ENCODE measurements at regions not wholly inside any gene's neighbourhood (a gene's known extent, or its start where the extent isn't known, plus 50 kb on each side); places are given as distances from the start of the nearest gene placed in this dataset.
A peak's percentile ranks its signal among the peaks of the same experiment; 100 is the strongest.
"Not testable (repeated sequence)": the region's sequence is repeated elsewhere in the genome, so short reads cannot be mapped to it uniquely, and the experiment has no call there.

- Mint-ChIP-seq H3K36me3 (no peaks in the 10 kb centered on the region), H3K4me1 (peaks cover 74% of the 10 kb centered on the region), H3K4me3 (peak overlapping the region; percentile 44), H3K9me3 (no peaks in the 10 kb centered on the region), H3K27ac (peak overlapping the region; percentile 38)
- DNase-seq (ENCODE audit: low spot score in 2 of 2) (no peak), ATAC-seq (peak; percentile 66)
Observed at GRCh38 chr13:50227361-50227760, 212.1 kb downstream of the KCNRG start.

GRCh38 chr13:50228527-50228926, 213.3 kb downstream of the KCNRG start:
- no peak for ATAC-seq
- DNase-seq (ENCODE audit: low spot score in 2 of 2), result no peak
- Mint-ChIP-seq H3K4me1 (peaks cover 69% of the 10 kb centered on the region), H3K4me3 (no peak overlapping the region), H3K36me3 (no peaks in the 10 kb centered on the region), H3K9me3 (no peaks in the 10 kb centered on the region), H3K27ac (no peak overlapping the region)

GRCh38 chr13:50229960-50230661, 214.9 kb downstream of the KCNRG start:
- Mint-ChIP-seq H3K4me1 (peaks cover 58% of the 10 kb centered on the region), H3K4me3 (no peak overlapping the region), H3K36me3 (no peaks in the 10 kb centered on the region), H3K9me3 (no peaks in the 10 kb centered on the region), H3K27ac (no peak overlapping the region)
- ATAC-seq (peak; percentile 25), DNase-seq (ENCODE audit: low spot score in 2 of 2) (no peak)

GRCh38 chr13:50230662-50230978, 215.4 kb downstream of the KCNRG start:
- Mint-ChIP-seq H3K36me3 (no peaks in the 10 kb centered on the region), H3K27ac (no peak overlapping the region), H3K4me1 (peaks cover 58% of the 10 kb centered on the region), H3K4me3 (no peak overlapping the region), H3K9me3 (no peaks in the 10 kb centered on the region)
- no peak for ATAC-seq
- peak in 1 of 2 donors; percentile 33 for DNase-seq (ENCODE audit: low spot score in 2 of 2)

- H3K4me1 Mint-ChIP-seq, result peaks cover 52% of the 10 kb centered on the region
- H3K27ac Mint-ChIP-seq, H3K4me3 Mint-ChIP-seq, H3K9me3 Mint-ChIP-seq, ATAC-seq: not testable (repeated sequence)
- peak in 1 of 2 donors; percentile 45 for DNase-seq (ENCODE audit: low spot score in 2 of 2)
- peaks cover 17% of the 10 kb centered on the region for H3K36me3 Mint-ChIP-seq
Observed at GRCh38 chr13:50233574-50233973, 218.3 kb downstream of the KCNRG start.

GRCh38 chr13:50235604-50236342, 220.5 kb downstream of the KCNRG start:
- H3K9me3 Mint-ChIP-seq, result no peaks in the 10 kb centered on the region
- H3K36me3 Mint-ChIP-seq, result peaks cover 17% of the 10 kb centered on the region
- ATAC-seq, result no peak
- DNase-seq (ENCODE audit: low spot score in 2 of 2), result no peak
- peaks cover 52% of the 10 kb centered on the region for H3K4me1 Mint-ChIP-seq
- H3K27ac Mint-ChIP-seq, result peak overlapping the region; percentile 85
- H3K4me3 Mint-ChIP-seq, result peak overlapping the region; percentile 47

- ATAC-seq (peak; percentile 98), DNase-seq (ENCODE audit: low spot score in 2 of 2) (peak in 1 of 2 donors; percentile 72)
- peaks cover 51% of the 10 kb centered on the region for H3K4me1 Mint-ChIP-seq
- peak overlapping the region; percentile 47 for H3K4me3 Mint-ChIP-seq
- H3K9me3 Mint-ChIP-seq, result no peaks in the 10 kb centered on the region
- H3K27ac Mint-ChIP-seq, result peak overlapping the region; percentile 85
- peaks cover 17% of the 10 kb centered on the region for H3K36me3 Mint-ChIP-seq
Observed at GRCh38 chr13:50236898-50237318, 221.7 kb downstream of the KCNRG start.

- Mint-ChIP-seq H3K4me1 (peaks cover 51% of the 10 kb centered on the region), H3K4me3 (no peak overlapping the region), H3K36me3 (peaks cover 17% of the 10 kb centered on the region), H3K9me3 (no peaks in the 10 kb centered on the region), H3K27ac (peak overlapping the region; percentile 1)
- ATAC-seq (peak; percentile 45), DNase-seq (ENCODE audit: low spot score in 2 of 2) (no peak)
Observed at GRCh38 chr13:50238922-50239321, 223.7 kb downstream of the KCNRG start.

GRCh38 chr13:50241479-50241878, 226.2 kb downstream of the KCNRG start:
- no peak for ATAC-seq
- peaks cover 53% of the 10 kb centered on the region for H3K4me1 Mint-ChIP-seq
- no peak for DNase-seq (ENCODE audit: low spot score in 2 of 2)

GRCh38 chr13:50243931-50244330, 228.7 kb downstream of the KCNRG start:
- peak overlapping the region; percentile 37 for H3K4me3 Mint-ChIP-seq

More at GRCh38 chr13:50241479-50241878, 226.2 kb downstream of the KCNRG start:
- no peak overlapping the region for H3K27ac Mint-ChIP-seq
- no peaks in the 10 kb centered on the region for H3K9me3 Mint-ChIP-seq
- H3K36me3 Mint-ChIP-seq, result peaks cover 14% of the 10 kb centered on the region
- H3K4me3 Mint-ChIP-seq, result no peak overlapping the region

GRCh38 chr13:50244355-50244712, 229.1 kb downstream of the KCNRG start:
- Mint-ChIP-seq H3K9me3 (no peaks in the 10 kb centered on the region), H3K4me1 (peaks cover 45% of the 10 kb centered on the region), H3K27ac (peak overlapping the region; percentile 74), H3K36me3 (no peaks in the 10 kb centered on the region), H3K4me3 (peak overlapping the region; percentile 37)
- ATAC-seq (peak; percentile 0), DNase-seq (ENCODE audit: low spot score in 2 of 2) (no peak)

More at GRCh38 chr13:50243931-50244330, 228.7 kb downstream of the KCNRG start:
- Mint-ChIP-seq H3K36me3 (no peaks in the 10 kb centered on the region), H3K4me1 (peaks cover 45% of the 10 kb centered on the region), H3K9me3 (no peaks in the 10 kb centered on the region), H3K27ac (peak overlapping the region; percentile 74)
- ATAC-seq, result no peak
- DNase-seq (ENCODE audit: low spot score in 2 of 2), result peak in 1 of 2 donors; percentile 44

GRCh38 chr13:50244713-50245574, 229.7 kb downstream of the KCNRG start:
- Mint-ChIP-seq H3K4me1 (peaks cover 51% of the 10 kb centered on the region), H3K4me3 (peak overlapping the region; percentile 37)

GRCh38 chr13:50247223-50247622, 232.0 kb downstream of the KCNRG start:
- Mint-ChIP-seq H3K36me3 (no peaks in the 10 kb centered on the region), H3K4me3 (no peak overlapping the region), H3K4me1 (peaks cover 64% of the 10 kb centered on the region), H3K9me3 (no peaks in the 10 kb centered on the region), H3K27ac (no peak overlapping the region)
- no peak for DNase-seq (ENCODE audit: low spot score in 2 of 2)
- no peak for ATAC-seq

More at GRCh38 chr13:50244713-50245574, 229.7 kb downstream of the KCNRG start:
- Mint-ChIP-seq H3K36me3 (no peaks in the 10 kb centered on the region), H3K9me3 (no peaks in the 10 kb centered on the region), H3K27ac (peak overlapping the region; percentile 74)
- DNase-seq (ENCODE audit: low spot score in 2 of 2) (peak; percentile 33 to 83), ATAC-seq (peak; percentile 98)

- DNase-seq (ENCODE audit: low spot score in 2 of 2) (peak in 1 of 2 donors; percentile 50), ATAC-seq (peak; percentile 39)
- peak overlapping the region; percentile 8 for H3K27ac Mint-ChIP-seq
- H3K4me1 Mint-ChIP-seq, result peaks cover 69% of the 10 kb centered on the region
- peak overlapping the region; percentile 18 for H3K4me3 Mint-ChIP-seq
- H3K9me3 Mint-ChIP-seq, result no peaks in the 10 kb centered on the region
- no peaks in the 10 kb centered on the region for H3K36me3 Mint-ChIP-seq
Observed at GRCh38 chr13:50248516-50249143, 233.4 kb downstream of the KCNRG start.

- H3K36me3 Mint-ChIP-seq, result no peaks in the 10 kb centered on the region
- ATAC-seq (no peak), DNase-seq (ENCODE audit: low spot score in 2 of 2) (no peak)
- H3K9me3 Mint-ChIP-seq, result no peaks in the 10 kb centered on the region
- peak overlapping the region; percentile 18 for H3K4me3 Mint-ChIP-seq
- peak overlapping the region; percentile 8 for H3K27ac Mint-ChIP-seq
- peaks cover 64% of the 10 kb centered on the region for H3K4me1 Mint-ChIP-seq
Observed at GRCh38 chr13:50249144-50249521, 233.9 kb downstream of the KCNRG start.

Measured in stimulated activated effector memory CD8-positive, alpha-beta T cell treated with anti-CD3 and anti-CD28 coated beads, Interleukin-12 subunit alpha, Interleukin-12 subunit beta, amount 100 ng/mL, for 72 hours (primary cell).